ENCODE measurements at regions not wholly inside any gene's neighbourhood (a gene's known extent, or its start where the extent isn't known, plus 50 kb on each side); places are given as distances from the start of the nearest gene placed in this dataset.
A peak's percentile ranks its signal among the peaks of the same experiment; 100 is the strongest.

- no peak for ATAC-seq
- no peak for DNase-seq
- Histone ChIP-seq H3K27ac (no peak overlapping the region), H3K9me3 (no peaks in the 10 kb centered on the region), H3K36me3 (no peaks in the 10 kb centered on the region), H3K27me3 (no peaks in the 10 kb centered on the region), H3K4me3 (no peak overlapping the region), H3K4me1 (no peaks in the 10 kb centered on the region)
- 84 to 86% (median 84%) methylated on average over 7 of the region's 7 CpGs for WGBS, 4 donors
- intact Hi-C loops (cut with DNase I), result no loop called here
- no peak for TF ChIP-seq POLR2A (IDR thresholded peaks at IDR 0.05)
- TF ChIP-seq CTCF (IDR thresholded peaks at IDR 0.05), result no peak
These were observed 150.8 kb downstream of the INHBB start for GRCh38 chr2:120496759-120497158.

GRCh38 chr2:120497261-120497977 is 151.5 kb downstream of the INHBB start:
- TF ChIP-seq POLR2A (IDR thresholded peaks at IDR 0.05), result no peak
- no peak for TF ChIP-seq CTCF (IDR thresholded peaks at IDR 0.05)
- Histone ChIP-seq H3K4me3 (no peak overlapping the region), H3K27ac (no peak overlapping the region), H3K27me3 (no peaks in the 10 kb centered on the region), H3K4me1 (no peaks in the 10 kb centered on the region), H3K9me3 (no peaks in the 10 kb centered on the region), H3K36me3 (no peaks in the 10 kb centered on the region)
- 77 to 88% (median 85%) methylated on average over 7 of the region's 7 CpGs for WGBS, 4 donors
- intact Hi-C loops (cut with DNase I), result no loop called here
- DNase-seq (peak in 1 of 5 donors; percentile 32), ATAC-seq (peak in 2 of 4 donors; percentile 25 to 40)

- Histone ChIP-seq H3K9me3 (no peaks in the 10 kb centered on the region), H3K36me3 (no peaks in the 10 kb centered on the region), H3K4me1 (peaks cover 0 to under 1% (median 0%) of the 10 kb centered on the region in 12 donors), H3K27me3 (no peaks in the 10 kb centered on the region), H3K27ac (no peak overlapping the region), H3K4me3 (no peak overlapping the region)
- TF ChIP-seq POLR2A (IDR thresholded peaks at IDR 0.05) (no peak), CTCF (IDR thresholded peaks at IDR 0.05) (no peak)
- ATAC-seq (no peak), DNase-seq (no peak)
- WGBS, 4 donors, result 93 to 97% (median 94%) methylated on average over 3 of the region's 3 CpGs
- intact Hi-C loops (cut with DNase I), result no loop called here
These were observed 152.2 kb downstream of the INHBB start for GRCh38 chr2:120498121-120498520.

- DNase-seq, result peak in 1 of 5 donors; percentile 49
- TF ChIP-seq POLR2A (IDR thresholded peaks at IDR 0.05) (no peak), CTCF (IDR thresholded peaks at IDR 0.05) (no peak)
- no peak overlapping the region for H3K27ac ChIP-seq
- no peaks in the 10 kb centered on the region for H3K27me3 ChIP-seq
- ATAC-seq, result no peak
- H3K4me1 ChIP-seq, result peaks cover 0 to 7% (median 0%) of the 10 kb centered on the region in 12 donors
- H3K4me3 ChIP-seq, result no peak overlapping the region
- no peaks in the 10 kb centered on the region for H3K9me3 ChIP-seq
- 81 to 82% (median 82%) methylated on average over 12 to 13 of the region's 13 CpGs for WGBS, 4 donors
- intact Hi-C loops (cut with DNase I), result no loop called here
- no peaks in the 10 kb centered on the region for H3K36me3 ChIP-seq
These were observed 152.8 kb downstream of the INHBB start for GRCh38 chr2:120498576-120499394.

Data from heart left ventricle (tissue), 16 donors.